ENCODE measurements at regions not wholly inside any gene's neighbourhood (a gene's known extent, or its start where the extent isn't known, plus 50 kb on each side); places are given as distances from the start of the nearest gene placed in this dataset.

GRCh38 chr17:70987867-70988340 is 818.6 kb downstream of the KCNJ2 start:
- no peak overlapping the region for H3K4me3 ChIP-seq (ENCODE audit: low read length)
- no peak for DNase-seq (ENCODE audit: low read depth)
- no peak for TF ChIP-seq CTCF (IDR thresholded peaks at IDR 0.05; ENCODE audit: insufficient read depth, low read depth, low read length, missing control alignments)

DNA sequence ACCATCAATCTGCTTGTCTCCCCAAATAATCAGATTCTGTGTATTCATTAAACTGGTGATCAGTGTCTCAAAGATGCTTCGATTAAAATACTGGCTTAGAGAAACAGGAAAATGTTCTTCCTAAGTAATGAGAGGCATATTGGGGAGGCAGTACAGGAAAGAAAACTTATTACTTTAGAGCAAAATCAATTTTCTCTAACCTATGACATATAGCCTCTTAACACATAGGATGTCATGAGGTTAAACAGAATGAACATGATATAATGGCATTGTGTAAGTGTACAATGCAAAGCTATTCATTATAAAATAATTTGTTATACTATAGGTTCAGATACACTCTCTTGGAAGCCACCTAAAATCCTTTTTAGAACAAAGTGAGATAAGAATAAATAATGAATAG is 819.3 kb downstream of the KCNJ2 start:
- H3K4me3 ChIP-seq (ENCODE audit: low read length), result no peak overlapping the region
- no peak for DNase-seq (ENCODE audit: low read depth)
- TF ChIP-seq CTCF (IDR thresholded peaks at IDR 0.05; ENCODE audit: insufficient read depth, low read depth, low read length, missing control alignments), result no peak

- no peak for DNase-seq (ENCODE audit: low read depth)
- H3K4me3 ChIP-seq (ENCODE audit: low read length), result no peak overlapping the region
- TF ChIP-seq CTCF (IDR thresholded peaks at IDR 0.05; ENCODE audit: insufficient read depth, low read depth, low read length, missing control alignments), result no peak
These were observed 819.9 kb downstream of the KCNJ2 start for GRCh38 chr17:70989280-70989679.

DNA sequence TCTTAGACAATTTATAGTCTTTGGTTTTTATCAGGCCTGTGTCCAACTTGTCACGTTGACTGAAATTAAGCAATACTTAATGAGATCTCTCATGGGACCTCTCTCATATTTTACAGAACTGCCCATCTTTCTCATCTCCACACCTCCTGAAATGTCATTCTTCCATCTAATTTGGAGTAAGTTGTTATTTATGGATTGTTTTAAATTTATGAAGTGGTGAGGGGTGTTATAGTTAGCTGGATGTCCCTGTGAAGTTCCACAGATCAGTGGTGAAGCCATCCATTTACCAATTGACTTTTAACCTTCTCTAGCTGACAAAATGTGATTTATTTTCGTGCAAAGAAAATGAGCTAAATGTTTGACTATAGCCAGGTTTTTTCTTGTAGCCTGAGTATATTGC is 824.9 kb downstream of the KCNJ2 start:
- no peak for DNase-seq (ENCODE audit: low read depth)
- TF ChIP-seq CTCF (IDR thresholded peaks at IDR 0.05; ENCODE audit: insufficient read depth, low read depth, low read length, missing control alignments), result no peak
- no peak overlapping the region for H3K4me3 ChIP-seq (ENCODE audit: low read length)

DNA sequence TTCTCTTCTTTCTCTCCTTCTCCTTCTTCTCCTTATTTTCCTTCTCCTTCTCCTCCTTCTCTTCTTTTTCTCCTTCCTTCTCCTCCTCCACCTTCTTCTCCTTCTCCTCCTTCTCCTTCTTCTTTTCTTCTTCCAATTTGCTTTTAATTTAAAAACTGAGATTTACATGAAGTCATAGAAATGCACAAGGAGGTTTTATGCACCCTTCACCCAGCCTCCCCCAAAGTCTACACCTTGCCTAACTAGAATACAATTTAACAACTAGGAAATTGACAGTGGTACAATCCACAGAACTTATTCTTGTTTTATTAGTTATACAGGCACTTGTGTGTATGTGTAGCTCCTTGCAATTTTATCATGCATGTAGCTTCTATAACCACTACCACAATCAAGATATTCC is 826.7 kb downstream of the KCNJ2 start:
- H3K4me3 ChIP-seq (ENCODE audit: low read length), result no peak overlapping the region
- DNase-seq (ENCODE audit: low read depth), result no peak
- no peak for TF ChIP-seq CTCF (IDR thresholded peaks at IDR 0.05; ENCODE audit: insufficient read depth, low read depth, low read length, missing control alignments)

DNA sequence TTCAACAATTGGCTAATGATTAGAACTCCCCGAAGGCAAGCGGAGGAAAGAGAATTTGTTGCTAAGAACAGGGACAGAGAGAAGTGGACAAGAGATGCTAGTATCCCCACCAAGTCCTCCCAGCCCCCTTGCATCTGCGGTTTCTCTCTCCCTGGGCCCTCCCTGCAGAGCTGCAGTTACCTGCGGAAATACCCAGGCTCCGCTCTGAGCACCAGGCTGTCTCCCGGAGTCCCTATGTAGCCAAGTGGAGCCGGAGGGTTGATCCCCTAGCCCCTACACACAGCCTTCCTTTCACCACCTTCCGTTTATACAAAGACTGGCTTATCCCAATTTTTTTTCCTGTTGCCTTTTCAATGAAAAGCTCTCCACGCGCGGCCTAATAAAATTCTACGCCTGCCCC is 834.4 kb downstream of the KCNJ2 start:
- H3K4me3 ChIP-seq (ENCODE audit: low read length), result no peak overlapping the region
- no peak for TF ChIP-seq CTCF (IDR thresholded peaks at IDR 0.05; ENCODE audit: insufficient read depth, low read depth, low read length, missing control alignments)
- no peak for DNase-seq (ENCODE audit: low read depth)

GRCh38 chr17:71004413-71004812 is 835.1 kb downstream of the KCNJ2 start:
- no peak for DNase-seq (ENCODE audit: low read depth)
- TF ChIP-seq CTCF (IDR thresholded peaks at IDR 0.05; ENCODE audit: insufficient read depth, low read depth, low read length, missing control alignments), result no peak
- no peak overlapping the region for H3K4me3 ChIP-seq (ENCODE audit: low read length)
